HG02970 (cell line): ENCODE measurements at regions not wholly inside any gene's neighbourhood (a gene's known extent, or its start where the extent isn't known, plus 50 kb on each side); places are given as distances from the start of the nearest gene placed in this dataset.

Experiments
- ATAC-seq: cut with Tn5 transposase; IDR thresholded peaks from one replicate; pipeline ENCODE4 v1.9.1; 2021; ENCODE audit warnings: mild to moderate bottlenecking, moderate library complexity, moderate number of reproducible peaks; ENCODE audit not compliant: unreplicated experiment, low FRiP score

- ATAC-seq: no peak
Observed at GRCh38 chrX:148448686-148449085, 51.7 kb upstream of the AFF2 start.
